HepG2 (cell line): ENCODE measurements at regions not wholly inside any gene's neighbourhood (a gene's known extent, or its start where the extent isn't known, plus 50 kb on each side); places are given as distances from the start of the nearest gene placed in this dataset.

ENCODE experiments used
- ATAC-seq: fragments of 200-7000 bp; cut with Tn5 transposase; 3 replicates; pipeline ENCODE4 v1.9.1; 2020; ENCODE audit warnings: mild to moderate bottlenecking, moderate library complexity
- BruUV-seq: library from RNA; stranded (reverse); fragments of 400-500 nt; replicated peaks from 2 replicates; lab custom pipeline; 2021; lab: Mats Ljungman, UMichigan
- CTCF ChIA-PET: fragments of 300-600 bp; formaldehyde crosslinking; extraction: SDS; loops from one replicate; lab custom pipeline; 2021; ENCODE audit warnings: low total read pairs, inconsistent platforms, low intra/inter-chr PET ratio; lab: Yijun Ruan, JAX
- POLR2A ChIA-PET: fragments of 350-600 bp; sonication (Branson Sonifier 250); formaldehyde crosslinking; loops from one replicate; lab custom pipeline; 2020; ENCODE audit warnings: antibody characterized with exemption, inconsistent platforms; lab: Yijun Ruan, JAX
- DNase-seq: peaks from one replicate; pipeline ENCODE4 v3.0.0-alpha.2; 2015; ENCODE audit warnings: low spot score
- FAIRE-seq: peaks from 3 replicates; lab custom pipeline; 2011; peaks lifted over from hg19 to GRCh38; lab: Jason Lieb, UNC
- H2AFZ ChIP-seq: one replicate; pipeline ENCODE4 v1.6.1; 2011; ENCODE audit warnings: low read length, inconsistent platforms
- H3K27ac ChIP-seq: fragments of 300-600 bp; 3 replicates; pipeline ENCODE4 v1.8.0; 2011; ENCODE audit warnings: mixed run types, mild to moderate bottlenecking, mixed read lengths, low read length, inconsistent platforms; ENCODE audit not compliant: insufficient read depth; ENCODE audit errors: extremely low read length
- H3K27me3 ChIP-seq, 2 experiments: fragments of 200-600 bp in 1 of 2; 2 replicates in 1 of 2; 3 replicates in 1 of 2; pipeline versions ENCODE4 v1.6.0 to v1.8.0; 2011; ENCODE audit warnings: low read length in 2 of 2, mild to moderate bottlenecking in 2 of 2, moderate library complexity in 2 of 2, inconsistent platforms in 1 of 2; ENCODE audit not compliant: insufficient read depth in 2 of 2, control insufficient read depth in 1 of 2
- H3K36me3 ChIP-seq, 2 experiments: fragments of 200-600 bp in 1 of 2; replicated peaks in 1 of 2; 2 replicates in 1 of 2; 3 replicates in 1 of 2; pipeline versions ENCODE4 v1.5.1 to v1.8.0; 2011; ENCODE audit warnings: low read length in 2 of 2, inconsistent platforms in 1 of 2; ENCODE audit not compliant: insufficient read depth in 2 of 2, control insufficient read depth in 1 of 2
- H3K4me1 ChIP-seq: 2 replicates; pipeline ENCODE4 v1.5.1; 2012; ENCODE audit warnings: low read length, inconsistent platforms; ENCODE audit not compliant: insufficient read depth
- H3K4me2 ChIP-seq: 2 replicates; pipeline ENCODE4 v1.6.0; 2011; ENCODE audit warnings: low read depth, low read length, inconsistent platforms
- H3K4me3 ChIP-seq, 3 experiments: fragments of 200-600 bp in 1 of 3; sonication (generic), shearing (Covaris generic) in 1 of 3; replicated peaks in 1 of 3; 2 replicates each; pipeline ENCODE4 v1.5.1; 2011 to 2016; ENCODE audit warnings: low read length in 3 of 3, inconsistent platforms in 2 of 3, low read depth in 2 of 3, mild to moderate bottlenecking in 2 of 3, control low read depth in 1 of 3, mixed read lengths in 1 of 3; ENCODE audit not compliant: insufficient read depth in 1 of 3
- H3K79me2 ChIP-seq: one replicate; pipeline ENCODE4 v1.6.1; 2011; ENCODE audit warnings: low read length, inconsistent platforms; ENCODE audit not compliant: insufficient read depth
- H3K9ac ChIP-seq: 2 replicates; pipeline ENCODE4 v1.6.0; 2011; ENCODE audit warnings: mild to moderate bottlenecking, low read depth, low read length, inconsistent platforms; ENCODE audit not compliant: insufficient read depth
- H3K9me3 ChIP-seq: 2 replicates; pipeline ENCODE4 v1.5.1; 2012; ENCODE audit warnings: mild to moderate bottlenecking, low read length
- H4K20me1 ChIP-seq: 2 replicates; pipeline ENCODE4 v1.6.0; 2011; ENCODE audit warnings: inconsistent platforms, mild to moderate bottlenecking, low read length, moderate library complexity; ENCODE audit not compliant: insufficient read depth
- ATF5 ChIP-seq: sonication (generic); formaldehyde crosslinking; IDR thresholded peaks from 2 replicates; pipeline ENCODE4 v1.4.0; 2020; ENCODE audit warnings: mild to moderate bottlenecking, low read depth, missing genetic modification reagents
- ISL2 ChIP-seq: sonication (generic); formaldehyde crosslinking; IDR thresholded peaks from 2 replicates; pipeline ENCODE4 v1.5.0; 2020; ENCODE audit warnings: missing genetic modification reagents
- KDM5A ChIP-seq: fragments of 200-600 bp; sonication (generic); IDR thresholded peaks from 2 replicates; pipeline ENCODE4 v1.7.0; 2018; ENCODE audit warnings: antibody characterized with exemption, mild to moderate bottlenecking, low read length, borderline replicate concordance
- MAFF ChIP-seq: IDR thresholded peaks from 2 replicates; pipeline ENCODE4 v1.6.1; 2011; ENCODE audit warnings: low read depth, low read length, improper control_type of control experiment
- MAFK ChIP-seq, 2 experiments: IDR thresholded peaks in 1 of 2; conservative IDR thresholded peaks in 1 of 2; 2 replicates each; pipeline ENCODE4 v1.6.1; 2011; ENCODE audit warnings: improper control_type of control experiment in 2 of 2, low read length in 2 of 2
- TCF7 ChIP-seq: sonication (generic); IDR thresholded peaks from 2 replicates; pipeline ENCODE4 v1.6.1; 2016; ENCODE audit warnings: antibody characterized with exemption, low read depth
- ZNF205 ChIP-seq: IDR thresholded peaks from 2 replicates; pipeline ENCODE4 v1.6.1; 2018; ENCODE audit warnings: missing biosample characterization, missing genetic modification reagents
- ZNF260 ChIP-seq: sonication (generic); formaldehyde crosslinking; IDR thresholded peaks from 2 replicates; pipeline ENCODE4 v1.4.0; 2020; ENCODE audit warnings: missing genetic modification reagents, low read depth, mild to moderate bottlenecking, borderline replicate concordance
- ZNF329 ChIP-seq: sonication (generic); formaldehyde crosslinking; IDR thresholded peaks from 2 replicates; pipeline ENCODE4 v1.9.0; 2021; ENCODE audit warnings: low read depth, mild to moderate bottlenecking, missing genetic modification reagents
- ZNF383 ChIP-seq: sonication (generic); formaldehyde crosslinking; IDR thresholded peaks from 2 replicates; pipeline ENCODE4 v1.4.0; 2020; ENCODE audit warnings: missing genetic modification reagents, mild to moderate bottlenecking, borderline replicate concordance
- ZNF513 ChIP-seq: sonication (generic); formaldehyde crosslinking; conservative IDR thresholded peaks from 2 replicates; pipeline ENCODE4 v1.5.0; 2020; ENCODE audit warnings: missing genetic modification reagents
- ZZZ3 ChIP-seq: sonication (generic); formaldehyde crosslinking; IDR thresholded peaks from 2 replicates; pipeline ENCODE4 v1.4.0; 2020; ENCODE audit warnings: missing genetic modification reagents, mild to moderate bottlenecking, borderline replicate concordance
- WGBS: methylation state at CpG from one replicate; pipeline ENCODE4 v1.1.6; 2017; ENCODE audit warnings: low lambda C conversion rate; 5-methylcytosine and 5-hydroxymethylcytosine counted together
- in situ Hi-C: cut with HindIII; loops from 2 replicates; pipeline ENCODE4 v1.10.0; 2017; ENCODE audit warnings: low pct_unique_long_range_greater_than_20kb; ENCODE audit not compliant: extremely low pct_ligation_motif_present
- intact Hi-C: fragments of 100-400 bp; cut with micrococcal nuclease; formaldehyde crosslinking; loops from one replicate; pipeline ENCODE4 v1.10.0; 2022; ENCODE audit not compliant: unreplicated experiment
- TF ChIP-seq, protein P1 (sequence below): sonication (generic); formaldehyde crosslinking; IDR thresholded peaks from 2 replicates; pipeline ENCODE4 v1.9.0; 2021; ENCODE audit warnings: missing genetic modification reagents, mild to moderate bottlenecking, borderline replicate concordance

- 0 out of 5 replicates have a peak, but pooled peaks cover 0 to 6% of the 10 kb centered on the region in 2 experiments for H3K27me3 ChIP-seq
- intact Hi-C loops = no loop called here
These were observed 251.8 kb downstream of the MEIS1 start for GRCh38 chr2:66686755-66687154.

GRCh38 chr2:66688951-66689350, 254.0 kb downstream of the MEIS1 start:
- no peak overlapping the region for H3K4me3 ChIP-seq
- no peaks in the 10 kb centered on the region for H3K79me2 ChIP-seq
- H3K27me3 ChIP-seq = 0 out of 5 replicates have a peak, but pooled peaks cover 0 to 6% of the 10 kb centered on the region in 2 experiments
- no peaks in the 10 kb centered on the region for H3K36me3 ChIP-seq
- in situ Hi-C loops = no loop called here
- ChIA-PET POLR2A (no interaction called here), CTCF (no interaction called here)
- DNase-seq = no peak
- H3K27ac ChIP-seq = no peak overlapping the region
- no peak overlapping the region for H3K4me2 ChIP-seq
- intact Hi-C loops = no loop called here
- WGBS = 32% methylated on average over 8 of the region's 8 CpGs
- ATAC-seq = no peak
- no peak overlapping the region for H3K9ac ChIP-seq
- no peak overlapping the region for H2AFZ ChIP-seq
- TF ChIP-seq KDM5A (no peak), ISL2 (CRISPR knock-in tag) (no peak), TCF7 (no peak), ZNF383 (CRISPR knock-in tag) (no peak), ZNF329 (CRISPR knock-in tag) (no peak), ZNF205 (CRISPR knock-in tag) (no peak), ZNF260 (no peak), ATF5 (CRISPR knock-in tag) (no peak)
- TF ChIP-seq, protein P1, sequence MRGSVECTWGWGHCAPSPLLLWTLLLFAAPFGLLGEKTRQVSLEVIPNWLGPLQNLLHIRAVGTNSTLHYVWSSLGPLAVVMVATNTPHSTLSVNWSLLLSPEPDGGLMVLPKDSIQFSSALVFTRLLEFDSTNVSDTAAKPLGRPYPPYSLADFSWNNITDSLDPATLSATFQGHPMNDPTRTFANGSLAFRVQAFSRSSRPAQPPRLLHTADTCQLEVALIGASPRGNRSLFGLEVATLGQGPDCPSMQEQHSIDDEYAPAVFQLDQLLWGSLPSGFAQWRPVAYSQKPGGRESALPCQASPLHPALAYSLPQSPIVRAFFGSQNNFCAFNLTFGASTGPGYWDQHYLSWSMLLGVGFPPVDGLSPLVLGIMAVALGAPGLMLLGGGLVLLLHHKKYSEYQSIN (CRISPR knock-in tag) = no peak
- no peaks in the 10 kb centered on the region for H4K20me1 ChIP-seq
- BruUV-seq = no TSS peak
- H3K4me1 ChIP-seq = no peaks in the 10 kb centered on the region
- no peak for FAIRE-seq
- H3K9me3 ChIP-seq = no peaks in the 10 kb centered on the region

More at GRCh38 chr2:66686755-66687154, 251.8 kb downstream of the MEIS1 start:
- Histone ChIP-seq H3K9me3 (no peaks in the 10 kb centered on the region), H3K27ac (no peak overlapping the region), H3K79me2 (no peaks in the 10 kb centered on the region), H3K36me3 (no peaks in the 10 kb centered on the region), H4K20me1 (no peaks in the 10 kb centered on the region), H2AFZ (no peak overlapping the region), H3K9ac (no peak overlapping the region), H3K4me1 (no peaks in the 10 kb centered on the region), H3K4me2 (no peak overlapping the region), H3K4me3 (no peak overlapping the region)
- BruUV-seq = no TSS peak
- WGBS = 37% methylated on average over 2 of the region's 2 CpGs
- in situ Hi-C loops = no loop called here
- ATAC-seq = no peak
- CTCF ChIA-PET = no interaction called here
- TF ChIP-seq ZNF513 (no peak), MAFF (peak; percentile 19; the same call in 1 of the 2 replicates), ZZZ3 (CRISPR knock-in tag) (no peak), MAFK (conservative IDR thresholded peaks at IDR 0.05 in 1 of 2, IDR thresholded peaks at IDR 0.05 in 1 of 2; ENCODE audit: low read length in 2 of 2) (peak; percentile 40 to 58; a peak in 2 of 4 replicates)
- TF ChIP-seq, all 625 proteins: peak for 2
- POLR2A ChIA-PET = no interaction called here
- no peak for FAIRE-seq
- DNase-seq = no peak
